Liver (tissue), 8 donors: ENCODE measurements at regions not wholly inside any gene's neighbourhood (a gene's known extent, or its start where the extent isn't known, plus 50 kb on each side); places are given as distances from the start of the nearest gene placed in this dataset.

Experiments
- DNase-seq: peaks from one replicate; pipeline ENCODE4 v3.0.0-alpha.2; 2017; ENCODE audit warnings: low spot score
- H3K27ac ChIP-seq, 2 donors: one replicate each; pipeline ENCODE4 v1.7.0; 2013; ENCODE audit warnings: inconsistent platforms in 2 of 2, low read length in 2 of 2, control low read depth in 1 of 2, low read depth in 1 of 2, mild to moderate bottlenecking in 1 of 2
- H3K27me3 ChIP-seq, 4 donors: one replicate each; pipeline versions ENCODE4 v1.6.1 to v1.7.0; 2013; ENCODE audit warnings: low read length in 3 of 4, inconsistent platforms in 1 of 4, mild to moderate bottlenecking in 1 of 4, moderate library complexity in 1 of 4; ENCODE audit not compliant: control insufficient read depth in 4 of 4, insufficient read depth in 4 of 4
- H3K36me3 ChIP-seq, 4 donors: one replicate each; pipeline versions ENCODE4 v1.6.1 to v1.7.0; 2013; ENCODE audit warnings: low read length in 3 of 4, mild to moderate bottlenecking in 3 of 4, low read depth in 1 of 4, moderate library complexity in 1 of 4; ENCODE audit not compliant: control insufficient read depth in 4 of 4, insufficient read depth in 3 of 4
- H3K4me1 ChIP-seq, 4 donors: one replicate each; pipeline versions ENCODE4 v1.6.1 to v1.7.0; 2013; ENCODE audit warnings: low read length in 3 of 4, mild to moderate bottlenecking in 3 of 4, moderate library complexity in 1 of 4; ENCODE audit not compliant: control insufficient read depth in 4 of 4, insufficient read depth in 4 of 4
- H3K4me3 ChIP-seq, 3 donors: one replicate each; pipeline versions ENCODE4 v1.6.1 to v1.7.0; 2013; ENCODE audit warnings: low read length in 3 of 3, control low read depth in 1 of 3, low read depth in 1 of 3, mild to moderate bottlenecking in 1 of 3
- H3K9ac ChIP-seq, 2 donors: one replicate each; pipeline ENCODE4 v1.7.0; 2013; ENCODE audit warnings: low read length in 2 of 2, mild to moderate bottlenecking in 2 of 2, moderate library complexity in 2 of 2, control low read depth in 1 of 2, low read depth in 1 of 2
- H3K9me3 ChIP-seq, 4 donors: one replicate each; pipeline versions ENCODE4 v1.6.1 to v1.7.0; 2013; ENCODE audit warnings: low read length in 3 of 4; ENCODE audit not compliant: control insufficient read depth in 4 of 4
- ATF3 ChIP-seq: IDR thresholded peaks from 2 replicates; pipeline ENCODE4 v1.6.1; 2016; ENCODE audit warnings: antibody characterized with exemption
- CTCF ChIP-seq: fragments of 150-350 bp; IDR thresholded peaks from 2 replicates; pipeline ENCODE4 v1.5.1; 2017; ENCODE audit warnings: improper control_type of control experiment, low read depth, low read length; ENCODE audit not compliant: missing input control
- FOXA1 ChIP-seq: IDR thresholded peaks from 2 replicates; pipeline ENCODE4 v1.6.1; 2016; ENCODE audit warnings: antibody characterized with exemption
- GABPA ChIP-seq, 2 donors: IDR thresholded peaks in 1 of 2; conservative IDR thresholded peaks in 1 of 2; 2 replicates each; pipeline ENCODE4 v1.6.1; 2016; ENCODE audit warnings: antibody characterized with exemption in 2 of 2, mild to moderate bottlenecking in 1 of 2, moderate library complexity in 1 of 2
- HNF4A ChIP-seq, 2 donors: conservative IDR thresholded peaks; 2 replicates each; pipeline ENCODE4 v1.6.1; 2016; ENCODE audit warnings: antibody characterized with exemption in 2 of 2, mild to moderate bottlenecking in 2 of 2
- NR2F2 ChIP-seq: IDR thresholded peaks from 2 replicates; pipeline ENCODE4 v1.6.1; 2016; ENCODE audit warnings: antibody characterized with exemption
- RAD21 ChIP-seq, 2 donors: IDR thresholded peaks; 2 replicates each; pipeline ENCODE4 v1.6.1; 2016; ENCODE audit warnings: antibody characterized with exemption in 2 of 2, mild to moderate bottlenecking in 2 of 2
- REST ChIP-seq: IDR thresholded peaks from 2 replicates; pipeline ENCODE4 v1.6.1; 2016; ENCODE audit warnings: antibody characterized with exemption, mild to moderate bottlenecking
- RXRA ChIP-seq, 2 donors: IDR thresholded peaks; 2 replicates each; pipeline ENCODE4 v1.6.1; 2017 to 2018; ENCODE audit warnings: antibody characterized with exemption in 2 of 2, mild to moderate bottlenecking in 1 of 2
- SP1 ChIP-seq: IDR thresholded peaks from 2 replicates; pipeline ENCODE4 v1.6.1; 2018; ENCODE audit warnings: antibody characterized with exemption, mild to moderate bottlenecking
- ZBTB33 ChIP-seq: IDR thresholded peaks from 2 replicates; pipeline ENCODE4 v1.6.1; 2016; ENCODE audit warnings: antibody characterized with exemption
- WGBS: extraction: QIAGEN DNeasy Blood & Tissue Kit; methylation state at CpG from one replicate; pipeline ENCODE4 v1.1.7; 2013; 5-methylcytosine and 5-hydroxymethylcytosine counted together
- donor health status: healthy.
- donor health status: healthy.
- donor health status: healthy.
- donor health status: healthy.
- donor health status: healthy.

- no peak for TF ChIP-seq CTCF
- no peak for TF ChIP-seq SP1
- no peak for TF ChIP-seq RAD21 (IDR thresholded peaks at IDR 0.05)
- TF ChIP-seq NR2F2, result no peak
- no peak for TF ChIP-seq FOXA1
- no peak for TF ChIP-seq RXRA (IDR thresholded peaks at IDR 0.05)
- no peak for TF ChIP-seq ATF3
Observed at GRCh38 chr1:103254691-103255090, 146.4 kb upstream of the COL11A1 start (continued).

- H3K27me3 ChIP-seq, result no peaks in the 10 kb centered on the region
Observed at GRCh38 chr1:103250441-103250861, 142.1 kb upstream of the COL11A1 start.

GRCh38 chr1:103248417-103249102, 140.2 kb upstream of the COL11A1 start:
- Histone ChIP-seq H3K27me3 (no peaks in the 10 kb centered on the region), H3K9ac (no peak overlapping the region), H3K27ac (no peak overlapping the region), H3K36me3 (no peaks in the 10 kb centered on the region), H3K4me1 (peaks cover 0 to 2% (median 0%) of the 10 kb centered on the region in 4 donors), H3K9me3 (no peaks in the 10 kb centered on the region), H3K4me3 (no peak overlapping the region)
- 47% methylated on average over 8 of the region's 8 CpGs for WGBS
- TF ChIP-seq RXRA (IDR thresholded peaks at IDR 0.05), result peak in 1 of 2 donors; percentile 70
- TF ChIP-seq HNF4A (conservative IDR thresholded peaks at IDR 0.05), result peak in 1 of 2 donors; percentile 30
- no peak for TF ChIP-seq REST
- TF ChIP-seq FOXA1, result no peak
- DNase-seq, result no peak

More at GRCh38 chr1:103250441-103250861, 142.1 kb upstream of the COL11A1 start:
- no peaks in the 10 kb centered on the region for H3K36me3 ChIP-seq
- no peak for DNase-seq
- H3K4me1 ChIP-seq, result peaks cover 0 to 2% (median 0%) of the 10 kb centered on the region in 4 donors
- H3K9ac ChIP-seq, result no peak overlapping the region
- 32% methylated on average over 3 of the region's 3 CpGs for whole genome bisulfite sequencing
- H3K27ac ChIP-seq, result no peak overlapping the region
- no peak for TF ChIP-seq GABPA (IDR thresholded peaks at IDR 0.05 in 1 of 2, conservative IDR thresholded peaks at IDR 0.05 in 1 of 2)
- no peak for TF ChIP-seq ZBTB33
- no peak overlapping the region for H3K4me3 ChIP-seq
- no peaks in the 10 kb centered on the region for H3K9me3 ChIP-seq
